Breast epithelium (tissue), 4 donors: ENCODE measurements at regions not wholly inside any gene's neighbourhood (a gene's known extent, or its start where the extent isn't known, plus 50 kb on each side); places are given as distances from the start of the nearest gene placed in this dataset.

Source experiments
- DNase-seq, 2 donors: peaks; one replicate each; pipeline ENCODE4 v3.0.0-alpha.2; 2019; ENCODE audit warnings: low spot score in 2 of 2
- H3K27ac ChIP-seq, 2 donors: fragments of 200-600 bp; sonication (generic) in 1 of 2; one replicate each; pipeline ENCODE4 v1.5.1; 2016 to 2019; ENCODE audit warnings: mild to moderate bottlenecking in 1 of 2
- H3K27me3 ChIP-seq, 2 donors: fragments of 200-600 bp; sonication (generic) in 1 of 2; one replicate each; pipeline versions ENCODE4 v1.5.1 to v1.6.0; 2017 to 2019; ENCODE audit warnings: control low read depth in 1 of 2, mild to moderate bottlenecking in 1 of 2
- H3K36me3 ChIP-seq: fragments of 200-600 bp; one replicate; pipeline ENCODE4 v1.5.1; 2019
- H3K4me1 ChIP-seq, 2 donors: fragments of 200-600 bp; sonication (generic); one replicate each; pipeline ENCODE4 v1.5.1; 2016 to 2019; ENCODE audit warnings: control low read depth in 1 of 2
- H3K4me3 ChIP-seq, 3 donors: fragments of 200-600 bp; sonication (generic); 1 replicate in 2 of 3; 2 replicates in 1 of 3; pipeline ENCODE4 v1.5.1; 2016 to 2019; ENCODE audit warnings: mild to moderate bottlenecking in 3 of 3, moderate library complexity in 2 of 3
- H3K9me3 ChIP-seq, 2 donors: fragments of 200-600 bp; sonication (generic) in 1 of 2; one replicate each; pipeline ENCODE4 v1.5.1; 2016 to 2019; ENCODE audit warnings: control low read depth in 1 of 2
- POLR2A ChIP-seq: fragments of 450-650 bp; IDR thresholded peaks from one replicate; pipeline ENCODE4 v1.6.1; 2016; ENCODE audit warnings: antibody characterized with exemption, mild to moderate bottlenecking, moderate library complexity
- POLR2AphosphoS5 ChIP-seq, 3 donors: sonication (generic); formaldehyde crosslinking; IDR thresholded peaks; one replicate each; pipeline ENCODE4 v1.6.1; 2017; ENCODE audit warnings: antibody characterized with exemption in 3 of 3
- intact Hi-C: fragments of 100-400 bp; cut with DNase I; formaldehyde crosslinking; loops from one replicate; pipeline ENCODE4 v1.15.1; 2023; ENCODE audit warnings: low total_unique reads
- TF ChIP-seq, protein P1 (sequence below), 3 donors: fragments of 450-650 bp; IDR thresholded peaks; one replicate each; pipeline ENCODE4 v1.5.1; 2016 to 2017; ENCODE audit warnings: antibody characterized with exemption in 3 of 3, mild to moderate bottlenecking in 3 of 3, moderate library complexity in 3 of 3

DNA sequence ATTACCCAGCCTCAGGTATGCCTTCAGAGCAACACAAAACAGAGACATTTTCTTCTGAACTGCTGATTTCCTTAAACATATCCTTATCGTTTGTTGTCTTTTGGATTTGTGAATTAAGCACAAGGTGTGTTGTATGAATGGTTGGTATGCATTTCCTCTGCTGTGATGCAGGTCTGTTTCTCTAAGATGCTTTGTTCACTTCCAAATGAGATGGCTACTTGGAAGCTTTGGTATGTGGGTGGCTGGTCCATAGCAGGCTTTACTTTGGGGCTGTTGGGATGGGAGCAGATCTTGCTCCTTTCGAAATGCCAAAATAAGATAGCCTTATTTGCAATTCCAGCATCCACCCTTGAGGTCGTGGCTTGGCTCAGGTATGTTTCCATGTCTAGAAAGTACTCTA lies 257.2 kb downstream of the INSIG2 start:
- no peak for TF ChIP-seq POLR2AphosphoS5 (IDR thresholded peaks at IDR 0.05)
- TF ChIP-seq, protein P1, sequence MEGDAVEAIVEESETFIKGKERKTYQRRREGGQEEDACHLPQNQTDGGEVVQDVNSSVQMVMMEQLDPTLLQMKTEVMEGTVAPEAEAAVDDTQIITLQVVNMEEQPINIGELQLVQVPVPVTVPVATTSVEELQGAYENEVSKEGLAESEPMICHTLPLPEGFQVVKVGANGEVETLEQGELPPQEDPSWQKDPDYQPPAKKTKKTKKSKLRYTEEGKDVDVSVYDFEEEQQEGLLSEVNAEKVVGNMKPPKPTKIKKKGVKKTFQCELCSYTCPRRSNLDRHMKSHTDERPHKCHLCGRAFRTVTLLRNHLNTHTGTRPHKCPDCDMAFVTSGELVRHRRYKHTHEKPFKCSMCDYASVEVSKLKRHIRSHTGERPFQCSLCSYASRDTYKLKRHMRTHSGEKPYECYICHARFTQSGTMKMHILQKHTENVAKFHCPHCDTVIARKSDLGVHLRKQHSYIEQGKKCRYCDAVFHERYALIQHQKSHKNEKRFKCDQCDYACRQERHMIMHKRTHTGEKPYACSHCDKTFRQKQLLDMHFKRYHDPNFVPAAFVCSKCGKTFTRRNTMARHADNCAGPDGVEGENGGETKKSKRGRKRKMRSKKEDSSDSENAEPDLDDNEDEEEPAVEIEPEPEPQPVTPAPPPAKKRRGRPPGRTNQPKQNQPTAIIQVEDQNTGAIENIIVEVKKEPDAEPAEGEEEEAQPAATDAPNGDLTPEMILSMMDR (IDR thresholded peaks at IDR 0.05), result no peak
- TF ChIP-seq POLR2A, result no peak
- no peaks in the 10 kb centered on the region for H3K27me3 ChIP-seq
- H3K36me3 ChIP-seq, result no peaks in the 10 kb centered on the region
- H3K4me3 ChIP-seq, result no peak overlapping the region
- intact Hi-C loops, result no loop called here
- H3K27ac ChIP-seq, result no peak overlapping the region
- DNase-seq, result no peak
- no peaks in the 10 kb centered on the region for H3K4me1 ChIP-seq
- no peaks in the 10 kb centered on the region for H3K9me3 ChIP-seq

DNA sequence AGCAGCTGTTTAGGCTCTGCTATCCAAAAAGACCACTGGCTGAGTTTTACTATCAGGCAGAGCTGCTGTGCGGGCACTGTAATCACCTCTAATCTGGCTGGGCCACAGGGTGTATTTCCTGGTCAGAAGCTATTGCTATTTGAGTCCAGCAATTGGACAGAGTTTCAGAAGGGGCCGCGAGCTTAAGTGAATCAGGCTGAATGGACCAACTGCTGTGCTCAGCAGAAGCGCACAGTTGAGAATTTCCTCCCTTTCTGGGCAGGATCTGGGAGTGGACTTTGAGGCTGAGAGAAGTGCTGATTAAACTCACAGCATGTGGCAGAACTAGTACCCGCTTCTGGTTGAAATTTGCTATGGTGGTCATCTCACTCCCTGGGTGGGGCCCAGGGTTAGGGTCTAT lies 251.8 kb downstream of the INSIG2 start:
- no peak overlapping the region for H3K27ac ChIP-seq
- no peaks in the 10 kb centered on the region for H3K36me3 ChIP-seq
- no peak overlapping the region for H3K4me3 ChIP-seq
- TF ChIP-seq, protein P1 (IDR thresholded peaks at IDR 0.05), result no peak
- TF ChIP-seq POLR2AphosphoS5 (IDR thresholded peaks at IDR 0.05) (no peak), POLR2A (no peak)
- DNase-seq, result no peak
- H3K27me3 ChIP-seq, result no peaks in the 10 kb centered on the region
- peaks cover 0 to 13% of the 10 kb centered on the region in 2 donors for H3K9me3 ChIP-seq
- no peaks in the 10 kb centered on the region for H3K4me1 ChIP-seq
- intact Hi-C loops, result no loop called here

DNA sequence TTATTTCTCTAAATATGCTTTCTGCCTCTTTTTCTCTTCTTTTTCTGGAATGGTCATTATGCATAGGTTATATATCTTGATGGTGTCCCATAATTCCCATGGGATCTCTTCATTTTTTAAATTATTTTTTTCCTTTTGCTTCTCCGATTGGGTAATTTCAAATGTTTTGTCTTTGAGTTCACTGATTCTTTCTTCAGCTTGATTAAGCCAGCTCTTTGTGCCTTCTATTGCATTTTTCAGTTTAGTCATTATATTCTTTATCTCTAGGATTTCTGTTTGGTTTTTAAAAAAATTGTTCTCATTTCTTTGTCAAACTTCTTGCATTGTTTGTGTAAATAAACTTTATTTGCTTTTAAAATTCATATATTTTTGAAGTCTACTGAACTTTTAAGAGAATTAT lies 251.1 kb downstream of the INSIG2 start:
- no peak overlapping the region for H3K4me3 ChIP-seq
- no peak for DNase-seq
- H3K27me3 ChIP-seq, result no peaks in the 10 kb centered on the region
- H3K9me3 ChIP-seq, result peaks cover 0 to 13% of the 10 kb centered on the region in 2 donors
- intact Hi-C loops, result no loop called here
- H3K27ac ChIP-seq, result no peak overlapping the region
- TF ChIP-seq, protein P1 (IDR thresholded peaks at IDR 0.05), result no peak
- TF ChIP-seq POLR2AphosphoS5 (IDR thresholded peaks at IDR 0.05) (no peak), POLR2A (no peak)
- no peaks in the 10 kb centered on the region for H3K36me3 ChIP-seq
- H3K4me1 ChIP-seq, result no peaks in the 10 kb centered on the region

DNA sequence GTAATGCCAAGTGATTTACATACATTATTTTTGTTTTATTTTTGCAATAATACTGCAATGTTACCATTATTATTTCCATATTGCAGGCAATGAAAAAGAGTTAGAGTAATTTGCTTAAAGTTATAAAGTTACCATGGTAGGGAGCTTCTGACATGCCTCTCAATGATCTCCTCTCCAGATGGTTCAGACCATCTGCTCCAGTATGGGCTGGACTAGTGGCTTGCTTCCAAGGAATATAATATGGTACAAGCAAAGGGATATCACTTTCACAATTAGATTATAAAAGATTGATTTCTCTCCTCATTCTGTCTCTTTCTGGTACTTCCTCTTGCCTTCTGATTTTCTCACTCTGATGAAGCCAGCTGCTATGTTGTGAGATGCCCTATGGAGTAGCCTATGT lies 245.4 kb downstream of the INSIG2 start:
- Histone ChIP-seq H3K27ac (no peak overlapping the region), H3K4me1 (no peaks in the 10 kb centered on the region), H3K36me3 (no peaks in the 10 kb centered on the region), H3K4me3 (no peak overlapping the region), H3K27me3 (peaks cover 0 to 4% of the 10 kb centered on the region in 2 donors), H3K9me3 (no peaks in the 10 kb centered on the region)
- DNase-seq, result no peak
- TF ChIP-seq POLR2A, result no peak
- TF ChIP-seq, protein P1 (IDR thresholded peaks at IDR 0.05), result no peak
- TF ChIP-seq POLR2AphosphoS5 (IDR thresholded peaks at IDR 0.05), result no peak
- intact Hi-C loops, result no loop called here

DNA sequence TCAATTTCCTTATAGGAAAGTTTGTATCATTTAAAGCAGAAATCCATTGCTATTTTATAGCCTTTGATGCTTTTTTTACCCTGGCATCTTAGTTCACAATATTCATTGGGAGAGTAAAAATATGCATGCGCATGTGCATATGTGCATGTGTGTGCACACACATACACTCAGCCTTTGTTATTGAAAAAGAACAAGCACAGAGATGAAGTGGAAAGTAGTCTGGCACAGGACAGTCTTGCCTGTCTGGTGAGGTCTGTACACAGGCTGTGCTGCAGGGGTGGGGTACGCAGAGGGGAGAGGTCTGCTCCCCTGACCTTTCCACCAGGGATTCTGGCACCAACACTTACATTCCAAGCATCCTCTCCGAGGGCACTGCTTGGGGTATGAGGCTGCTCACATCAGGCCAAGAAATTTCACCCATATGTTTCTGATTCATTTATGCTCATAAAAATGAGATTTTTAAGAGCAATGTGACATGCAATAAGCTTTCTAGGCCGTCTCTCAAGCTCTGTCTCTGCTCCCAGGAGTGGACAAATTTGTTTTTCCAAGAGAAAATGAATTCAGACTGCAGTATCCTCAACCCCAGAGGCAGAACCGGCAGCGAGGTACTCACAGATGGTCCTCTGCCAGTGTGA lies 237.2 kb downstream of the INSIG2 start:
- Histone ChIP-seq H3K9me3 (no peaks in the 10 kb centered on the region), H3K4me3 (no peak overlapping the region), H3K27me3 (no peaks in the 10 kb centered on the region), H3K27ac (no peak overlapping the region), H3K36me3 (no peaks in the 10 kb centered on the region), H3K4me1 (no peaks in the 10 kb centered on the region)
- TF ChIP-seq POLR2A (no peak), POLR2AphosphoS5 (IDR thresholded peaks at IDR 0.05) (no peak)
- TF ChIP-seq, protein P1 (IDR thresholded peaks at IDR 0.05), result no peak
- DNase-seq, result no peak
- intact Hi-C loops, result no loop called here
